DOHH2 (cell line): ENCODE measurements at regions not wholly inside any gene's neighbourhood (a gene's known extent, or its start where the extent isn't known, plus 50 kb on each side); places are given as distances from the start of the nearest gene placed in this dataset.

ENCODE experiments used
- H3F3A ChIP-seq: fragments of 200-600 bp; sonication (generic), shearing (Covaris generic); 2 replicates; pipeline ENCODE4 v1.6.0; 2016; ENCODE audit warnings: antibody characterized with exemption, mild to moderate bottlenecking; ENCODE audit not compliant: control insufficient read depth, insufficient read depth
- H3K27ac ChIP-seq: fragments of 200-600 bp; sonication (generic); 2 replicates; pipeline ENCODE4 v1.5.1; 2014; ENCODE audit warnings: low read depth, mild to moderate bottlenecking, low read length, moderate library complexity
- H3K27me3 ChIP-seq: fragments of 200-600 bp; sonication (generic); 2 replicates; pipeline ENCODE4 v1.6.1; 2014; ENCODE audit warnings: mild to moderate bottlenecking, low read length, mixed read lengths; ENCODE audit not compliant: control insufficient read depth
- H3K36me3 ChIP-seq: fragments of 200-600 bp; sonication (generic); 2 replicates; pipeline ENCODE4 v1.6.1; 2014; ENCODE audit warnings: mild to moderate bottlenecking, low read length, moderate library complexity, mixed read lengths; ENCODE audit not compliant: control insufficient read depth
- H3K4me1 ChIP-seq: fragments of 200-600 bp; sonication (generic); 2 replicates; pipeline ENCODE4 v1.6.1; 2014; ENCODE audit warnings: mild to moderate bottlenecking, low read length, mixed read lengths; ENCODE audit not compliant: control insufficient read depth
- H3K4me2 ChIP-seq: fragments of 200-600 bp; sonication (generic); 2 replicates; pipeline ENCODE4 v1.6.0; 2014; ENCODE audit warnings: mild to moderate bottlenecking, low read length, moderate library complexity
- H3K4me3 ChIP-seq: fragments of 200-600 bp; sonication (generic); 2 replicates; pipeline ENCODE4 v1.5.1; 2014; ENCODE audit warnings: mild to moderate bottlenecking, low read length, mixed read lengths
- H3K79me2 ChIP-seq: fragments of 200-600 bp; sonication (generic); 2 replicates; pipeline ENCODE4 v1.6.1; 2014; ENCODE audit warnings: mild to moderate bottlenecking, low read length, mixed read lengths; ENCODE audit not compliant: control insufficient read depth
- H3K9me2 ChIP-seq: fragments of 200-600 bp; sonication (generic); replicated peaks from 2 replicates; pipeline ENCODE4 v1.6.1; 2014; ENCODE audit warnings: mild to moderate bottlenecking, low read length, mixed read lengths; ENCODE audit not compliant: control insufficient read depth
- H3K9me3 ChIP-seq: fragments of 200-600 bp; sonication (generic); 2 replicates; pipeline ENCODE4 v1.6.1; 2014; ENCODE audit warnings: antibody characterized with exemption, low read length, mixed read lengths; ENCODE audit not compliant: control insufficient read depth, insufficient read depth
- H4K20me1 ChIP-seq: fragments of 200-600 bp; sonication (generic); 2 replicates; pipeline ENCODE4 v1.6.0; 2014; ENCODE audit warnings: low read depth, mild to moderate bottlenecking, antibody characterized with exemption, low read length, moderate library complexity; ENCODE audit not compliant: control insufficient read depth, insufficient read depth
- CTCF ChIP-seq: fragments of 200-600 bp; sonication (generic); IDR thresholded peaks from one replicate; pipeline ENCODE4 v1.5.1; 2014; ENCODE audit warnings: antibody characterized with exemption, mild to moderate bottlenecking, low read depth, low read length; ENCODE audit not compliant: poor library complexity, severe bottlenecking
- EZH2phosphoT487 ChIP-seq: fragments of 200-600 bp; sonication (generic); IDR thresholded peaks from 2 replicates; pipeline ENCODE4 v1.6.1; 2017; ENCODE audit warnings: borderline replicate concordance, mild to moderate bottlenecking, antibody characterized with exemption, low read length, moderate library complexity, mixed read lengths

- Histone ChIP-seq H3F3A (no peaks in the 10 kb centered on the region), H3K27me3 (no peaks in the 10 kb centered on the region), H3K79me2 (no peaks in the 10 kb centered on the region), H3K36me3 (no peaks in the 10 kb centered on the region), H3K9me3 (no peaks in the 10 kb centered on the region), H3K4me3 (no peak overlapping the region), H3K4me1 (no peaks in the 10 kb centered on the region), H3K9me2 (no peaks in the 10 kb centered on the region), H3K27ac (no peak overlapping the region), H3K4me2 (no peak overlapping the region), H4K20me1 (no peaks in the 10 kb centered on the region)
- TF ChIP-seq CTCF = no peak
- no peak for TF ChIP-seq EZH2phosphoT487
Observed at GRCh38 chr12:115818973-115819372, 458.5 kb downstream of the MED13L start.

GRCh38 chr12:115817389-115817788 is 460.1 kb downstream of the MED13L start:
- H3K9me2 ChIP-seq = no peaks in the 10 kb centered on the region
- TF ChIP-seq CTCF (no peak), EZH2phosphoT487 (no peak)

GRCh38 chr12:115815924-115816323 is 461.6 kb downstream of the MED13L start:
- Histone ChIP-seq H3K4me1 (no peaks in the 10 kb centered on the region), H4K20me1 (no peaks in the 10 kb centered on the region), H3K27ac (no peak overlapping the region), H3K4me2 (no peak overlapping the region), H3K79me2 (no peaks in the 10 kb centered on the region), H3K9me2 (no peaks in the 10 kb centered on the region), H3K36me3 (no peaks in the 10 kb centered on the region), H3K4me3 (no peak overlapping the region), H3K9me3 (no peaks in the 10 kb centered on the region), H3K27me3 (no peaks in the 10 kb centered on the region), H3F3A (no peaks in the 10 kb centered on the region)
- TF ChIP-seq EZH2phosphoT487 (no peak), CTCF (no peak)

More at GRCh38 chr12:115817389-115817788, 460.1 kb downstream of the MED13L start:
- H3K27ac ChIP-seq = no peak overlapping the region
- no peaks in the 10 kb centered on the region for H3F3A ChIP-seq
- H3K9me3 ChIP-seq = no peaks in the 10 kb centered on the region
- H3K36me3 ChIP-seq = no peaks in the 10 kb centered on the region
- no peaks in the 10 kb centered on the region for H3K4me1 ChIP-seq
- no peaks in the 10 kb centered on the region for H4K20me1 ChIP-seq
- H3K4me3 ChIP-seq = no peak overlapping the region
- H3K27me3 ChIP-seq = no peaks in the 10 kb centered on the region
- H3K4me2 ChIP-seq = no peak overlapping the region
- no peaks in the 10 kb centered on the region for H3K79me2 ChIP-seq

- Histone ChIP-seq H3K9me2 (no peaks in the 10 kb centered on the region), H3K4me2 (no peak overlapping the region), H3K4me1 (no peaks in the 10 kb centered on the region), H3K36me3 (no peaks in the 10 kb centered on the region), H4K20me1 (no peaks in the 10 kb centered on the region), H3K9me3 (no peaks in the 10 kb centered on the region), H3F3A (no peaks in the 10 kb centered on the region), H3K79me2 (no peaks in the 10 kb centered on the region), H3K27me3 (no peaks in the 10 kb centered on the region), H3K4me3 (no peak overlapping the region), H3K27ac (no peak overlapping the region)
- TF ChIP-seq CTCF (no peak), EZH2phosphoT487 (no peak)
Observed at GRCh38 chr12:115813256-115813655, 464.2 kb downstream of the MED13L start.
